HG02970 (cell line): ENCODE measurements at regions not wholly inside any gene's neighbourhood (a gene's known extent, or its start where the extent isn't known, plus 50 kb on each side); places are given as distances from the start of the nearest gene placed in this dataset.
"Not testable (repeated sequence)": the region's sequence is repeated elsewhere in the genome, so short reads cannot be mapped to it uniquely, and the experiment has no call there.

Experiments used
- ATAC-seq: cut with Tn5 transposase; IDR thresholded peaks from one replicate; pipeline ENCODE4 v1.9.1; 2021; ENCODE audit warnings: mild to moderate bottlenecking, moderate library complexity, moderate number of reproducible peaks; ENCODE audit not compliant: unreplicated experiment, low FRiP score

DNA sequence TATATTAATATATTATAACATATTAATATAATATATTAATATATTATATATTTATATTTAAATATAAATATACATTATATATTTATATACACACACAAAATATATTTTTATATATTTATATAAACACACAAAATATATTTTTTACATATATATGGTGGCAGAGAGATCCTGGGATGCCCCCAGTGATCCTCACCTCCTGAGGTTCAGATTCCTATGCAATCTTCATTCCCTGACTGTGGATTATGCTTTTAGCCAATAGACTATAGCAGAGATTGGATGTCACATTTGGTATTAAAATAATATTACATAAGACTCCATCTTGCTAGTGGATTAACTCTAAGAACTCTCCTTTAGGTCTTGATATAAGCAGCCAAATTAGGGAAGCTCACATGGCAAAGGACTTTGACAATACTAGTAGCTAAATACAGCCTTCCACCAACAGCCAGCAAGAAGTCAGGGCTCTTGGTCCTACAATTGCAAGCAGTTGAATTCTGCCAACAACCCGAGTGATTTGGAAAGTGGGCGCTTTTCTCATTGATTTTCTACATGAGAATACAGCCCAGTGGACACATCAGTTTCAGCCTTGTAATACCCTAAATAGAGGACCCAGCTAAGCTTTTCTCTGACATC lies 681.0 kb downstream of the C6orf118 start:
- no peak for ATAC-seq

DNA sequence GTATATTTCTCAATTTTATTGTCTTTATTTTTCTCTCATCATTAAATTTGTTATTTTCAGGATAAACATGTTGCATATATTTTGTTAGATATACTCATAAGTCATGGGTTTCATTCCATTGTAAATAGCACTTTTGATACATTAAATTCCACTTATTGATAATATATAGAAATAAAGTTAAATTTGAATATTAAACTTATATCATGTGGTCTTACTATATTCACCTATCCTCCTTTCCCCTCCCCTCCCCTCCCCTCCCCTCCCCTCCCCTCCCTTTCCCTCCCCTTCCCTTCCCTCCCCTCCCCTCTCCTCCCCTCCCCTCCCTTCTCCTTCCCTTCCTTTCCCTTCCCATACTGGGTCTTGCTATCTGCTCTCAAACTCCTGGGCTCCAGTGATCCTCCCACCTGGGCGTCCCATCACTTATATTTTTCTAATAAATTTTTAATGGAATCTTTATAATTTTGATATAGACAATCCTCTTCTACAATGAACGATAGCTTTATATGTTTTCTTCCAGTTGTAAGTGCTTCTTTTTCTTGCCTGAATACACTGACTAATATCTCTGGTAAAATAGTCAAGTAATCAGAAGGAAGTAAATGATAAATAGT lies 692.4 kb downstream of the C6orf118 start:
- ATAC-seq, result no peak

DNA sequence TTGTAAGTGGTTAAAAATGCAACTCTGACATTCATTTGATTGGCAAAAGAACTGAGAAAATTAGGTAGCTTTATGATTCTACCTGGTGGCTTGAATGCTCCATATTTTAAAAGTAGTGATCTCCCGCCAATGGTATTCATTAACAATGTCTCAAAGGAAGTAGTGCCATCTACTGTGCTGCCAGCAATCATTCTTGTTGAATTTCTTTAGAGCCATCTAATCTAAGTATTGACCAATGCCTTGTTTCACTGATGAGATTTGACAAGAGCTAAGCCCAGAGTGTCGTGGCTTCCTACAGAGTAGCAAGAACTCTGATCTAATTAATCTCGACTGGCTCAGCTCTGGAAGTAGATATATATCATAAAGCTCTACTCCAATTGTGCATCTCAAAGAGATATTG lies 696.7 kb downstream of the C6orf118 start:
- no peak for ATAC-seq

DNA sequence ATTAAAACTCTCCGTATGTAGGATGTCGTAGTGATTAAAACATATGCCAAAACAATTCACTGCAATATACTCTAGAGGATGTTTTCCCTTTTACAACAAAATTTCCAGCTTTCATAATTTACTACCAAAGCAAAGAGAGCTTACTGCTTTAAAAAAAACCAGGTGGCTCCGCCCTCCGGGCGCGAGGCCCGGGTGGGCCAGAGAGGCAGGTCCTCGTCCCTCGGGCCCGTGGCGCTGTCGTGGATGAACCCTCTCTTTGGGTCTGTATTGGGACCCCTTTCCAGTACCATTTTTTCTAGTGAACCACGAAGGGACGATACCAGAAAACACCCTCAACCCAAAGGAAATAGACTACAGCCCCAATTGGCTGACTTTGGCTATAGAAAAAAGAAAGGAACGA lies 698.5 kb downstream of the C6orf118 start:
- not testable (repeated sequence) for ATAC-seq

DNA sequence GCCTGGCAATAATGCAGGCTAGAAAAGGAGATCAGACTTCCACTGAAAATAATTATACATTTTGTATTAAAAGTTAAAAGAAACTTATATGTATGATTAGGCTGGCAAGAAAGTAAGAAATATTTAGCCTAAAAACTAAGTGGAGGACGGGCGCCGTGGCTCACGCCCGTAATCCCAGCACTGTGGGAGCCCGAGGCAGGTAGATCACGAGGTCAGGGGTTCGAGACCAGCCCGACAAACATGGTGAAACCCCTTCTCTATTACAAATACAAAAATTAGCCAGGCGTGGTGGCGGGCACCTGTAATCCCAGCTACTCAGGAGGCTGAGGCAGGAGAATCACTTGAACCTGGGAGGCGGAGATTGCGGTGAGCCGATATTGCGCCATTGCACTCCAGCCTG lies 707.0 kb downstream of the C6orf118 start:
- not testable (repeated sequence) for ATAC-seq

DNA sequence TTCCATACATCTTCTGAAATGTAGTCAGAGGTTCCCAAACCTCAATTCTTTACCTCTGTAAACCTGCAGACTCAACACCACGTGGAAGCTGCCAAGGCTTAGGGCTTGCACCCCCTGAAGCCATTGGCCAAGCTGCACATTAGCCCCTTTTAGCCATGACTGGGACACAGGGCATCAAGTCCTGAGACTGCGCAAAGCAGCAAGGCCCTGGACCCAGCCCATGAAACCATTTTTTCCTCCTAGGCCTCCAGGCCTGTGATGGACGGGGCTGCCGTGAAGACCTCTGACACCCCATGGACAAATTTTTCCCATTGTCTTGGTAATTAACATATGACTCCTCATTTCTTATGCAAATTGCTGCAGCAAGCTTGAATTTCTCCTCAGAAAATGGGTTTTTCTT lies 727.8 kb downstream of the C6orf118 start:
- no peak for ATAC-seq

DNA sequence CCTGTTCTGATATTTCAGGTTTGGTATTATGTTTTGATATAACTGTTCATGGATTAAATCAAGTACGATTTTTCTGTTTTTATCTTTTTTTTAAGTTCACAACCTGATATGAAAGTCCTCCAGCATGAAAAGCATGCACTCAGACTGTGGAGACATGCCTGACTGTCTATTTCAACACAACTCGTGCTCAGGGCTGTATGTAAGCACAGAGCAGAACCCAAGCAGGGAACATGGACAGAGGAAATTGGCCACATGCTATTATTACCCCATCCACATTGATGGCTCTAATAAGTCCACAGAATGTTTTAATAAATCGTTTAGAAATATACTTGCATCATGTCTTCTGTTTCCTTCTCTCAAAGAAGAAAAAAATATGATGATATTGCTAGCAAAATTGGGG lies 730.4 kb downstream of the C6orf118 start:
- ATAC-seq, result no peak

DNA sequence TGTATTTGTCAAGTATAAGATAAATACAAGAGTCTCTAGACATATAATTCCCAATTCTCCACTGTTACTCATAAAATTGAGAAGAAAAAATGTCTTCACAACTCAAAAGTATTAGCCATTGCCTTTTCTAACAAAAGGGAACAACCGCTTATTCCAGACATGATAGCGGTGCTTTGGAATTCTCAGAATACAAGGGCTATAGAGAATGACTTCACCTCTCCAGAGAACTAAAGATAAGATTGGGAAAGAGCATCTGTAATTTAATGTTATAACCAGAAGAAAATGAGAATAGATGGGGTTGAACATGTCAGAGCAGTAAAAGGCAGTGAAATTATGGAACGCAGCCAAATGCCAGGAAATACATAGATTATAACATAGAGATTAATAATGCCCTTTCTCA lies 730.8 kb downstream of the C6orf118 start:
- ATAC-seq, result no peak

DNA sequence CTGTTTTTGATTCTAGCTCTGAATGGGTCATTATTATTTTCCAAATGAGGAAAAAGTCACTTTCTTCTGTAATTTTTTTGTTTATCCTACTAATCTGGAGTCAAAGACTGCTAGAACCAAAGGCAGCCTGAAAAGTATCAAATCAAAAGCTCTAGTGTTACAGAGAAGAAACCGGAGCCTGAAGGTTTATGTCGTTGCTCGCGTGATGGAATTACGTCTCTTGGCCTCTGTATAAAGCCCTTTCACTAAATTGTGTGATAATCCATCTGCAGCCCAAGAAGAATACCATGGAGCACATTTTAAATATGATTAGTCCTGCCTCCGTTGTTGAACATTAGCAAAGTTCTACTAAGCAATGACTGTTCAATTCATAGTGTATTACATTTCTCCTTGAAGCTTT lies 738.6 kb downstream of the C6orf118 start:
- no peak for ATAC-seq

DNA sequence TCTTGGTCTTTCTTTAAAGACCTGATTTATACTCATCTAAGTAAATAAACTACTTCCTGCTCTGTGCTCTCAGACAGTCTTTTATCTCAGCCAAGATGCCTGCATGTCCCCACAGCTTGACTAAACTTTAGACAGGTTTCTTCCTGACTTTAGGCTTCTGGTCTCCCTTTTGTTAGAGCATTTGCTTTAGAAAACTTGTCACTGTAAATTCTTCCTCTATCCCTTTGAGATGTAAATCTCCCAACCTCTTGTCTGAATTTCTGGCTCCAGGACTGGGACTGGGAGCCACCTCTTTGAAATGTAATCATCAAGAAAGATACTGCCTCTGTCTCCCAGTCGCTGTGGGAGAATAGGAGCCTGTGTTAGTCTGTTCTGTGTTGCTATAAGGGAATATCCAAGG lies 739.9 kb downstream of the C6orf118 start:
- ATAC-seq, result no peak

DNA sequence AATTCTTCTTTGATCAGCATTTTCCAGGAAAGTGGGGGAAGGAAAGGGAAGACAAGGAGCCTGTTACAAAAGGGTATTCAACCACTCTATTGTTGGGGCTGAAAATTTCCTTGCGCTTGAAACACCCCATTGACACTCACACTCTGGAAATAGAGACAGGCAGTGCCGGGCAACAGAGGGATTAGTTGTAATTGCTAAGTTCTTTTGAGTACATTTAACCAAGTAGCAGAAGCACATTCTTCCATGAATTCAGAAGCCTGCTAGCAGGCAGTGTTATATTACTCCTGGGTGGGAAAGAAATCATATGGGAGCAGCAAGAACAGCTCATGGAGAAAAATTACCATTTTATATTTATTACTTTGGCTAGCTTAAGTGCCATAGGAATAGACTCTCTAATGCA lies 745.5 kb downstream of the C6orf118 start:
- ATAC-seq, result no peak

DNA sequence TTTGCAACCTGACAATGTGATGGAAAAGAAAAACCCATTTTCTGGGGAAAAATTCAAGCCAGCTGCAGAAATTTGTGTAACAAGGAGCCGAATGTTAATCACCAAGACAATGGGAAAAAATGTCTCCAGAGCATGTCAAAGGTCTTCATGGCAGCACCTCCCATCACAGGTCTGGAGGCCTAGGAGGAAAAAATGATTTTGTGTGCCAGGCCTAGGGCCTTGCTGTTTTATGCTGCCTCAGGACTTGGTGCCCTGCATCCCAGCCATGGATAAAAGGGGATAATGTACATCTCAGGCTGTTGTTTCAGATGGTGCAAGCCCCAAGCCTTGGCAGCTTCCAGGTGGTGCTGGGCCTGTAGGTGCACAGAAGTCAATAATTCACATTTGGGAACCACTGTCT lies 747.7 kb downstream of the C6orf118 start:
- no peak for ATAC-seq

DNA sequence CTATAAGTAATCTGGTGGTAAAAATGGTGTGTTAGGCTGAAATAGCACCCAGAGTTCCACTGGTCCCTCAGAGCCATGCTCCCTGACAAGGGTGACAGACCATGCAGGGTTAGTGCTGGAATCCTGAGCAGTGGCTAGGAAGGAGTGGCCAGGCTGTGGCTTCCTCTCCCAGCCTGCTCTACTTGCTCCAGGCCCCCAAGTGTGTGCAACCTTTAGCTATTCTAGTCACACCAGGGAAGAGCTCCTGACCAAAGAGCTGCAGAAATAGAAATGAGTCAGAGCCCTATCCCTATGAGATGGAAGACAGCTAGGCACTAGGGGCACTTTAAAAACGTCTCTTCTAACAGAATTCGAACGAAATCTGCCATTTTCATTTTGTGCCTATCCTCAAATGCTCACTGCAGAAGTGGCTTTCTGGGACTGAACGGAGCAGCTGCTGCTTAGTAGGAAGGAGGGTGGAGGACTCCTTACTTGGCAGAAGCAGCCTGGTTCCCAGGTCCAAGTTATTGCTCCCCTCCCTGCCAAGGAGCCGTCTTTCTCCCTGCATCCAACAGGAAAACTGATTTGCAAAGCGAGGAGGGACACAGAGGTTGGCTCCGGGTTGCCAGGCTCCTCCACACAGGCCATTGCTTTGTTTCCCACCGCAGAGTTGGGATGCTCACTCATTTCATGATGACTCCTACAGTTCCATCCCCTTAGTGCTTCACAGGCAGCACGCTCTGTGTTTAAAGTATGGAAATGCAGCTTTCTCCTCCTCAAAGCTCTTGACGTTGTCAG lies 754.5 kb downstream of the C6orf118 start:
- no peak for ATAC-seq

DNA sequence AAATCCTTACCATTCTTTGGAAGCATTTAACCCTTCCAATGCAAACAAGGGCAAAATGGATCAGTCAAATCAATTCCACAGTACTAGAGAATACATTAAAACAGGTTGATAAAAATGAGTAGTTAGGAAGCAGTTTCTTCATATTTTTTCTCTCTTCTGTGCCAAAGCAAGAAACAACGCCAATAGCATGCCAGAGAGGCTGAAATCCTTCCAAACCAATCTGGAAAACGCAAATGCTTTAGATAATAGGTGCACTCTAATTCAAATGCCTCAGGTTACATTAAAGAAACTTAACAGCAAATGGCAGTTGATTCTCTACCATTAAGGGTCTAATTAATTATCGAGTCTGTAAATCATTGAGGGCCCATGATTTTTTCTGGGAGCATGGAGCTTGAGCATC lies 755.2 kb downstream of the C6orf118 start:
- no peak for ATAC-seq

DNA sequence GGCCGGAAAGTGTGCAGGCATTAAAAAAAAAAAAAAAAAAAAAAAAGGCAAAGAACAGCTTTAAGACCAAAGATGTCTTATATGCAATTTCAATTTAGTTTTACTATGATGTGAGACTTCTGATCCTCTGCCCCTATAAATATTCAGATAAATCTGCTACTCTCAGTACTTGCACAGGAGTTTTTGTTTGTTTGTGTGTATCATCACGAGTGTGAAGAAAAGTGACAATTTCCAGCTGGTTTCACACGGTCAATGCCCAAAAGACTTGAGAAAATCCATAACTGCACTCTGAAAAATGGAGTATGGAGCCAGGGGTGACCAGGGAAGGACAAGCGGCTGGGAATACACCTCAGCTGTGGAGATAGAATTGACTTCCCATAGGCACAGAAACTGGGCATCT lies 757.7 kb downstream of the C6orf118 start:
- no peak for ATAC-seq

DNA sequence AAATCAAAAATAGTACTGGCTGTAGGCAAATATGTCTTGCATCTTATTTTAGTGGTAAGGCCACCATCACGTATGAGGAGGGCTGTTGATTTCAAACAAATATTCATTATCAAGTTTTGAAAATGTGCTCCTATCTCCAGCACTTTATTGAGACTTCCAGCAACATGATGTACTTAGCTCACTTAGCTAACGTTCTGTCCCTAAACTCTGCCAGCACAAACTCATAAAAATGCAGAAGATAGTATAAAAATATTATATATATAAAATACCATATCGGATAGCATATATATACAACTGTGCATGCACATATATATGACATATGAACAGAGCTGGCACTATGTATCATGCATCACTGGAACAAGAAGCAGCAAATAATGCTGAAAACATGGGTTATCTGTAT lies 762.3 kb downstream of the C6orf118 start:
- ATAC-seq, result no peak

DNA sequence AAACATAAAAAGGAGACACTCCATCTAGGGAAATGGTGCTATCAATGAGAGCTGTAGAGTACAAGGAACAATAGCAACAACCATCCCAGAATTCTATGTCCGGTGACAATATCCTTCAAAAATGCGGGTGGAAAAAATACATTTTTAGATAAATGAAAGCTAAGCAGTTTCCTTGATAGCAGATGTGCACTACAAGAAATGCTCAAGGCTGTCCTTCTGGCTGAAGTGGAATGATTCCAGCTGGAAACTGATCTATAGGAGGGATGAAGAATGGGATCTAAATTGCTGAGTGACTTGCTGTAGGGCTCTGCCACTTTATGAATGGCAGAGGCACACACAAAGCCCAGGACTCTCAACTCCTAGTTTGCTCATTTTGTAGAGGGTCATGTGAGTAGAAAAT lies 763.1 kb downstream of the C6orf118 start:
- ATAC-seq, result no peak

DNA sequence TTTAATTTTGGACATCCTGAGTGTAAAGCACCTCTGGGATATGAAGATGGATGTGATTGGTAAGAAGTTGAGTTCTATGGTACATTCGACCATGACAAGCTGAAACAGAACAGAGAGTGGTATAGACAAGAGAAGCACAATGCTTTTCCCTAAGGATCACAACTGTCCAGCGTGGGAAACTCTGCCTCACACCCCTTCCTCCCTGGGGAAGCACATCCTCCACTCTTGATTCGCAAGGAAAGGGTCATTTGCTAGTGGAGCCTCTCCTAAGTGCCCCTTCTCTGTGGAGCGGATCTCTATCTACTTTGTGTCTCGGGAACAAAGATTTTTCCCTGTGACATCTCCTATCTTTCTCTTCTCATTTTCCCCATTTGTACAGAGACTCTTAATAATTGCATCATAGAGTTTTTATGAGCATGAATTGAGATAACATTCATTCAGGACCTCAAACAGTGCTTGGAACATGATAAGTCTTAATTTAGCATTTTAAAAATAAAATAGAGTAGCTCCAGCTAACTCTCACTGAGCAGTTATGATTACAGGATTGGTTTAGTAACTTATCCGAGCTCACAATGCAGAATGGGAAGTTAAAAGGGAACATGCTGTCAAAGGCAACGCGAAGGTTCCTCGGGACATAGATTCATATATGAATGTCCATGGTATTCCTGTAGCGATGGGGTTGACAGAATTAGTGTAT lies 775.2 kb downstream of the C6orf118 start:
- no peak for ATAC-seq

DNA sequence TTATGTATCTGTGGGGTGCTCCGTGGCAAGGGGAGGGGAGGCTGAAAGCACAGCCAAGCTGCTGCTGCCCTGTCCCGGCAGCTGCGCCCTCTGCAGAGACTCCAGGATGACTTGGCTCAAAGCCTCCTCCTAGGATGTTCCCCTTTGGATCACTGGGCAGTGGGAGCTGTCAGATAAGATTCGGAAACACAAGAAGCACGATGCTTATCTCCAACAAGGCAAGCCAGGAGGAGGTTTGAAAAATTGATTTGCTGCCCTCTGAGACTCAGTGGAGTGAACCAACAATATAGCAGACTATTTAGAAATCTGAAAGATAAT lies 776.4 kb downstream of the C6orf118 start:
- ATAC-seq, result no peak

DNA sequence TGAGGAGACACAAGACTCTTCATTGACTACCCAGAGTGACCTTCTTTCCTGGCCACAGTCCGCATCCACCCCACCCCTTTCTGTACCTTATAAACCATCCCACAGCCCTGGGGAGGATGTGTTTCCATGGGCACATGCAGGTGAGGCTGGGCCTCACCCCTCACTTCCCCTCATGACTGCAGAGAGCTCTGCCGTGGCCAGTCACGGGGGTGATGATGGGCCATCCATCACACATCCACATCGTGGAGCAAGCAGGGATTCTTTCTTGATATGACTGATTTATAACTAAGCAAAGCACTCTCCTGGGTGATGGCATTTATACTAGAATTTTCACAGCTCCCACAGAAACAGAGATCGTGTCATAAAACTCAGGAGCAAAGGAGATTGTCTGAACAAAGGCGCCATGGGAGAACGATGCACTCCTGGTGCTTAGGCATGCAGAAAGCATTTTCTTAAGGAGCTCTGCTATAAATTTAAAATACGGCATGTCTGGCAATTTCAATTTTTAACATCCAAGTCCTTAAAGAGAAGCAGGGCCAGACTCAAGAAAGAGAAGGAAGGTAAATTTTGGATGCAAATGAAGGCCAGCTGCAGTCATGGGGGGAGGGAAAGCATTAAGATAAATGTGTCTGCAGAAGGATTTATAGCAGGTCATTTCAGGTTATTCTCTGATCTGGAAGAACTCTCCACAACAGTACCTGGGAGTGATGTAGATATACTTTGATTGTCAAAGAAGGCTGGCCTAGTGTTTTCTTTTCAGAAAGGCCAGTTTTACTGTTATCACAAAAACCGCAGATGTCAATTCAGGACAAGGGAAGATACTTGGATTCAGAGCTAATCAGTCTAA lies 777.0 kb downstream of the C6orf118 start:
- no peak for ATAC-seq

DNA sequence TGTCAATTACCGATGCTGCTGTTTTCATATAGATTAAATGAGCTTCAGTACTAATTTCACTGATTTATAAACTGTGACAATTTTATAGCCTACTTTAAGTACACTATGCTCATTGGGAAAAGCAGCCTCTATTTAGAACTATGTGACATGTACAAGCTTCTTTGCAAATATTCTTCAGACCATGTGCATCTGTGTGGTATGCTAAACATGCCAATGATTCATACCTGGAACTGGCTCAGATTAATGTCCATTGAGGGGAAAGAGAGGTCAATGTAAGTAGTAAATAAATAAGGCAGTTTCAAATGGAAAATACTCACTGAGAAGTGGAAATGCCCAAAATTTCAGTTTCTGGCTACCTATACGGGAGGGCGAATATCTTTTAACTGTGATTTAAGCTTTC lies 777.7 kb downstream of the C6orf118 start:
- no peak for ATAC-seq
